Upper lobe of left lung (tissue), 4 donors: ENCODE measurements at regions not wholly inside any gene's neighbourhood (a gene's known extent, or its start where the extent isn't known, plus 50 kb on each side); places are given as distances from the start of the nearest gene placed in this dataset.

Experiments used
- EP300 ChIP-seq, 4 donors: sonication (generic); formaldehyde crosslinking; IDR thresholded peaks; one replicate each; pipeline ENCODE4 v1.5.1; 2017; ENCODE audit warnings: antibody characterized with exemption in 4 of 4, control low read depth in 2 of 4
- POLR2A ChIP-seq, 4 donors: fragments of 450-650 bp; IDR thresholded peaks; one replicate each; pipeline ENCODE4 v1.5.1; 2016 to 2017; ENCODE audit warnings: antibody characterized with exemption in 4 of 4, mild to moderate bottlenecking in 2 of 4
- POLR2AphosphoS5 ChIP-seq, 2 donors: sonication (generic); formaldehyde crosslinking; IDR thresholded peaks; one replicate each; pipeline ENCODE4 v1.5.1; 2017; ENCODE audit warnings: antibody characterized with exemption in 2 of 2
- TF ChIP-seq, protein P1 (sequence below), 6 experiments: fragments of 450-650 bp in 4 of 6; fragments of 200-600 bp in 2 of 6; sonication (generic) in 2 of 6; IDR thresholded peaks; one replicate each; pipeline ENCODE4 v1.5.1; 2016 to 2019; ENCODE audit warnings: antibody characterized with exemption in 6 of 6

DNA sequence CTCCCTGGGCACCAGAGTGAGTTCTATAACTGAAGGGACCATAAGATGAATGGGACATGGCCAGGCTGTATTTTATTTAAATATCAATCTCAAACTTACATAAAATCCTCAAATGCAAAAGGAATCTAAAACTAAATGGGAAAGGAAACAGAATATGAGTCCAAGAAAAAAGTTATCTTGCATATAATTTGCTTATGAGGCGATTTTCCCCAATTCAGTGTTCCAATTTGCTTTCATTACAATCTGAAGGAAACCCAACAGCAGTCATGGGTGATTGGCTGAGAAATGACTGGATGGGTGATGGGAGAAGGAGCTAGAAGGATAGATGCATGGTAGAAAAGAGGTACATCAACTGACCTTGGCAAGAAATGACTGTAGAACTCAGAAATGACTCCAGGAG lies 511.3 kb upstream of the TENM3 start:
- TF ChIP-seq, protein P1, sequence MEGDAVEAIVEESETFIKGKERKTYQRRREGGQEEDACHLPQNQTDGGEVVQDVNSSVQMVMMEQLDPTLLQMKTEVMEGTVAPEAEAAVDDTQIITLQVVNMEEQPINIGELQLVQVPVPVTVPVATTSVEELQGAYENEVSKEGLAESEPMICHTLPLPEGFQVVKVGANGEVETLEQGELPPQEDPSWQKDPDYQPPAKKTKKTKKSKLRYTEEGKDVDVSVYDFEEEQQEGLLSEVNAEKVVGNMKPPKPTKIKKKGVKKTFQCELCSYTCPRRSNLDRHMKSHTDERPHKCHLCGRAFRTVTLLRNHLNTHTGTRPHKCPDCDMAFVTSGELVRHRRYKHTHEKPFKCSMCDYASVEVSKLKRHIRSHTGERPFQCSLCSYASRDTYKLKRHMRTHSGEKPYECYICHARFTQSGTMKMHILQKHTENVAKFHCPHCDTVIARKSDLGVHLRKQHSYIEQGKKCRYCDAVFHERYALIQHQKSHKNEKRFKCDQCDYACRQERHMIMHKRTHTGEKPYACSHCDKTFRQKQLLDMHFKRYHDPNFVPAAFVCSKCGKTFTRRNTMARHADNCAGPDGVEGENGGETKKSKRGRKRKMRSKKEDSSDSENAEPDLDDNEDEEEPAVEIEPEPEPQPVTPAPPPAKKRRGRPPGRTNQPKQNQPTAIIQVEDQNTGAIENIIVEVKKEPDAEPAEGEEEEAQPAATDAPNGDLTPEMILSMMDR (IDR thresholded peaks at IDR 0.05): no peak
- no peak for TF ChIP-seq POLR2A (IDR thresholded peaks at IDR 0.05)
- TF ChIP-seq EP300 (IDR thresholded peaks at IDR 0.05): no peak
- TF ChIP-seq POLR2AphosphoS5 (IDR thresholded peaks at IDR 0.05): no peak
